HEK293 (cell line): ENCODE measurements at regions not wholly inside any gene's neighbourhood (a gene's known extent, or its start where the extent isn't known, plus 50 kb on each side); places are given as distances from the start of the nearest gene placed in this dataset.

ENCODE experiments used
- CTCF ChIA-PET: fragments of 350-600 bp; formaldehyde crosslinking; extraction: SDS; loops from one replicate; lab custom pipeline; 2021; ENCODE audit warnings: antibody characterized with exemption; lab: Yijun Ruan, JAX
- POLR2A ChIA-PET: fragments of 300-600 bp; formaldehyde crosslinking; extraction: SDS; loops from one replicate; lab custom pipeline; 2020; ENCODE audit warnings: antibody characterized with exemption, inconsistent platforms; lab: Yijun Ruan, JAX
- H3K27ac ChIP-seq: fragments of 200-500 bp; sonication (Bioruptor generic); 2 replicates; pipeline ENCODE4 v1.5.1; 2014; ENCODE audit warnings: low read depth, low read length, control low read depth, inconsistent platforms; ENCODE audit errors: extremely low read depth
- H3K36me3 ChIP-seq, 2 experiments: fragments of 200-500 bp in 1 of 2; sonication (Bioruptor generic) in 1 of 2; 1 replicate in 1 of 2; 2 replicates in 1 of 2; pipeline ENCODE4 v1.5.1; 2014 to 2017; ENCODE audit warnings: inconsistent platforms in 2 of 2, low read length in 2 of 2; ENCODE audit not compliant: control insufficient read depth in 2 of 2, insufficient read depth in 1 of 2
- H3K4me1 ChIP-seq: fragments of 200-500 bp; sonication (Bioruptor generic); 2 replicates; pipeline ENCODE4 v1.5.1; 2014; ENCODE audit warnings: mild to moderate bottlenecking, low read length, inconsistent platforms; ENCODE audit not compliant: control insufficient read depth, insufficient read depth
- H3K4me3 ChIP-seq: 2 replicates; pipeline ENCODE4 v1.5.1; 2011; ENCODE audit warnings: low read depth, mild to moderate bottlenecking, control low read depth, low read length, moderate library complexity
- H3K9me3 ChIP-seq: fragments of 200-500 bp; sonication (Bioruptor generic); 2 replicates; pipeline ENCODE4 v1.5.1; 2014; ENCODE audit warnings: low read depth, low read length, inconsistent platforms; ENCODE audit not compliant: control insufficient read depth, insufficient read depth
- HOXD13 ChIP-seq: sonication (generic); formaldehyde crosslinking; IDR thresholded peaks from 2 replicates; pipeline ENCODE4 v1.8.0; 2022; ENCODE audit warnings: missing genetic modification reagents, borderline replicate concordance
- KLF7 ChIP-seq: fragments of 450-650 bp; formaldehyde crosslinking; IDR thresholded peaks from 2 replicates; pipeline ENCODE4 v1.5.1; 2016; ENCODE audit warnings: missing biosample characterization, missing genetic modification characterization, borderline replicate concordance
- KLF8 ChIP-seq: fragments of 450-650 bp; formaldehyde crosslinking; IDR thresholded peaks from 2 replicates; pipeline ENCODE4 v1.5.1; 2016; ENCODE audit warnings: missing biosample characterization, missing genetic modification characterization
- MEIS1 ChIP-seq: sonication (generic); formaldehyde crosslinking; IDR thresholded peaks from 2 replicates; pipeline ENCODE4 v1.8.1; 2022; ENCODE audit warnings: missing genetic modification reagents, mild to moderate bottlenecking, borderline replicate concordance
- SP3 ChIP-seq: fragments of 450-650 bp; formaldehyde crosslinking; IDR thresholded peaks from 2 replicates; pipeline ENCODE4 v1.5.1; 2016; ENCODE audit warnings: missing biosample characterization, missing genetic modification characterization
- ZBTB48 ChIP-seq: fragments of 450-650 bp; formaldehyde crosslinking; IDR thresholded peaks from 2 replicates; pipeline ENCODE4 v1.5.1; 2016; ENCODE audit warnings: missing biosample characterization, missing genetic modification characterization
- ZBTB7A ChIP-seq: fragments of 450-650 bp; formaldehyde crosslinking; IDR thresholded peaks from 2 replicates; pipeline ENCODE4 v1.5.1; 2016; ENCODE audit warnings: low read depth, missing biosample characterization, missing genetic modification characterization
- ZFP3 ChIP-seq: fragments of 450-650 bp; formaldehyde crosslinking; IDR thresholded peaks from 2 replicates; pipeline ENCODE4 v1.5.1; 2016; ENCODE audit warnings: low read depth, missing biosample characterization, missing genetic modification characterization
- ZFP41 ChIP-seq: fragments of 450-650 bp; formaldehyde crosslinking; IDR thresholded peaks from 2 replicates; pipeline ENCODE4 v1.5.1; 2016; ENCODE audit warnings: missing biosample characterization, missing genetic modification characterization, borderline replicate concordance
- ZFP69B ChIP-seq: fragments of 450-650 bp; formaldehyde crosslinking; IDR thresholded peaks from 2 replicates; pipeline ENCODE4 v1.5.1; 2016; ENCODE audit warnings: missing biosample characterization, missing genetic modification characterization
- ZNF132 ChIP-seq: fragments of 450-650 bp; formaldehyde crosslinking; IDR thresholded peaks from 2 replicates; pipeline ENCODE4 v1.5.1; 2017; ENCODE audit warnings: missing biosample characterization, missing genetic modification characterization, borderline replicate concordance
- ZNF214 ChIP-seq: fragments of 450-650 bp; formaldehyde crosslinking; IDR thresholded peaks from 2 replicates; pipeline ENCODE4 v1.5.1; 2017; ENCODE audit warnings: missing biosample characterization, mild to moderate bottlenecking, missing genetic modification characterization, borderline replicate concordance
- ZNF354C ChIP-seq: fragments of 450-650 bp; formaldehyde crosslinking; IDR thresholded peaks from 2 replicates; pipeline ENCODE4 v1.5.1; 2016; ENCODE audit warnings: missing biosample characterization, missing genetic modification characterization, low read depth, borderline replicate concordance
- ZNF48 ChIP-seq: fragments of 450-650 bp; formaldehyde crosslinking; IDR thresholded peaks from 2 replicates; pipeline ENCODE4 v1.5.1; 2016; ENCODE audit warnings: missing biosample characterization, missing genetic modification characterization
- ZNF530 ChIP-seq: fragments of 450-650 bp; formaldehyde crosslinking; IDR thresholded peaks from 2 replicates; pipeline ENCODE4 v1.5.1; 2016; ENCODE audit warnings: low read depth, missing biosample characterization, missing genetic modification characterization
- ZNF544 ChIP-seq: fragments of 450-650 bp; formaldehyde crosslinking; IDR thresholded peaks from 2 replicates; pipeline ENCODE4 v1.5.0; 2017; ENCODE audit warnings: missing biosample characterization, missing genetic modification characterization
- ZNF560 ChIP-seq: fragments of 450-650 bp; formaldehyde crosslinking; IDR thresholded peaks from 2 replicates; pipeline ENCODE4 v1.5.1; 2017; ENCODE audit warnings: missing biosample characterization, missing genetic modification characterization, borderline replicate concordance
- ZNF571 ChIP-seq: fragments of 450-650 bp; formaldehyde crosslinking; IDR thresholded peaks from 2 replicates; pipeline ENCODE4 v1.5.0; 2017; ENCODE audit warnings: missing biosample characterization, missing genetic modification characterization
- ZNF624 ChIP-seq: fragments of 450-650 bp; formaldehyde crosslinking; IDR thresholded peaks from 2 replicates; pipeline ENCODE4 v1.5.1; 2017; ENCODE audit warnings: missing biosample characterization, missing genetic modification characterization
- ZNF660 ChIP-seq: fragments of 450-650 bp; IDR thresholded peaks from 2 replicates; pipeline ENCODE4 v1.5.1; 2018; ENCODE audit warnings: missing biosample characterization, mild to moderate bottlenecking, missing genetic modification characterization
- ZNF792 ChIP-seq: fragments of 450-650 bp; formaldehyde crosslinking; IDR thresholded peaks from 2 replicates; pipeline ENCODE4 v1.5.1; 2016; ENCODE audit warnings: missing biosample characterization, missing genetic modification characterization
- ZXDB ChIP-seq: fragments of 450-650 bp; formaldehyde crosslinking; IDR thresholded peaks from 2 replicates; pipeline ENCODE4 v1.5.1; 2016; ENCODE audit warnings: missing biosample characterization, missing genetic modification characterization
- TF ChIP-seq, protein P1 (sequence below): fragments of 450-650 bp; formaldehyde crosslinking; IDR thresholded peaks from 2 replicates; pipeline ENCODE4 v1.5.1; 2016; ENCODE audit warnings: missing biosample characterization, missing genetic modification characterization, low read depth
- TF ChIP-seq, protein P2 (sequence below): fragments of 450-650 bp; formaldehyde crosslinking; IDR thresholded peaks from 2 replicates; pipeline ENCODE4 v1.5.1; 2016; ENCODE audit warnings: missing biosample characterization, missing genetic modification characterization
- TF ChIP-seq, protein P3 (sequence below): fragments of 450-650 bp; formaldehyde crosslinking; IDR thresholded peaks from 2 replicates; pipeline ENCODE4 v1.5.1; 2016; ENCODE audit warnings: missing biosample characterization, missing genetic modification characterization
- TF ChIP-seq, protein P4 (sequence below): fragments of 450-650 bp; formaldehyde crosslinking; IDR thresholded peaks from 2 replicates; pipeline ENCODE4 v1.5.1; 2016; ENCODE audit warnings: missing biosample characterization, missing genetic modification characterization
- TF ChIP-seq, protein P5 (sequence below): fragments of 450-650 bp; formaldehyde crosslinking; IDR thresholded peaks from 2 replicates; pipeline ENCODE4 v1.5.1; 2016; ENCODE audit warnings: missing biosample characterization, missing genetic modification characterization

DNA sequence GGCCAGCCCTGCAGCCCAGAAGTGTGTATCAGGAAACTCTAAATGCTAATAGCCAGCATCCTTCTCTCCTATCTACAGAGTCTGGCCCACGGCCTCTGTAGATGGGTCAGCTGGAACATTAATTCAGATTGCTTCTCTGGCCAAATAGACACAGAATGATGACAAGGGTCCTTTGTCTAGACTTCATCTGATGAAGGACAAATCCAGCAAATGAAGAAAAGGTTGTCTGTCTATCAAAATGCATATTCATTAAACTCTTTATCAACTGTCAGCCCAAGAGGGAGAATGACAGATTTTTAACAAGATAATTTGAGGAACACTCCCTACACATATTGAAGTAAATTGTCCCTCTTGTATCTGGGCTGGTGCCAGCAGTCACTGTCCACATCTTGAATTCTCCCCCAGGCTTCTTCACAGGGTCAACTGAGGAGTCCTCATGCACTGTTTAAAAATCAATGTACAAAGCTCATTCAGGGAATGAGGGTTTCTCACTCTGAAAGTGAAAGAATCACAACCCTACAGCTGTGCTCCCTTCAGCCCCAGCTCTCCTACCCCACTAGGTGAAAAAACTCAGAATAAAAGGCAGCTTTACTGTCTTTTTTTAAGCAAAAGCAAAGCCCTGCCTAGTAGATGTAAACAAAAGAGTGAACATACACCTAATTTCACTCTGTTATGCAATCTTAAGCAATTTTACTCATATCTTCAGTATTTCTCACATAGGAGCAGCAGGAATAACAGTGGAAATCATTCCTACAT lies 507.7 kb downstream of the IGSF11 start (continued):
- no peak for TF ChIP-seq ZFP69B (tag by site-specific recombination)
- TF ChIP-seq, protein P1, sequence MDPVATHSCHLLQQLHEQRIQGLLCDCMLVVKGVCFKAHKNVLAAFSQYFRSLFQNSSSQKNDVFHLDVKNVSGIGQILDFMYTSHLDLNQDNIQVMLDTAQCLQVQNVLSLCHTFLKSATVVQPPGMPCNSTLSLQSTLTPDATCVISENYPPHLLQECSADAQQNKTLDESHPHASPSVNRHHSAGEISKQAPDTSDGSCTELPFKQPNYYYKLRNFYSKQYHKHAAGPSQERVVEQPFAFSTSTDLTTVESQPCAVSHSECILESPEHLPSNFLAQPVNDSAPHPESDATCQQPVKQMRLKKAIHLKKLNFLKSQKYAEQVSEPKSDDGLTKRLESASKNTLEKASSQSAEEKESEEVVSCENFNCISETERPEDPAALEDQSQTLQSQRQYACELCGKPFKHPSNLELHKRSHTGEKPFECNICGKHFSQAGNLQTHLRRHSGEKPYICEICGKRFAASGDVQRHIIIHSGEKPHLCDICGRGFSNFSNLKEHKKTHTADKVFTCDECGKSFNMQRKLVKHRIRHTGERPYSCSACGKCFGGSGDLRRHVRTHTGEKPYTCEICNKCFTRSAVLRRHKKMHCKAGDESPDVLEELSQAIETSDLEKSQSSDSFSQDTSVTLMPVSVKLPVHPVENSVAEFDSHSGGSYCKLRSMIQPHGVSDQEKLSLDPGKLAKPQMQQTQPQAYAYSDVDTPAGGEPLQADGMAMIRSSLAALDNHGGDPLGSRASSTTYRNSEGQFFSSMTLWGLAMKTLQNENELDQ = no peak
- no peak for TF ChIP-seq ZNF132 (tag by site-specific recombination)
- no peak for TF ChIP-seq ZNF624 (tag by site-specific recombination)
- no peak for TF ChIP-seq ZFP41
- no peak for TF ChIP-seq ZNF571 (tag by site-specific recombination)
- no peak for TF ChIP-seq HOXD13
- TF ChIP-seq, protein P2, sequence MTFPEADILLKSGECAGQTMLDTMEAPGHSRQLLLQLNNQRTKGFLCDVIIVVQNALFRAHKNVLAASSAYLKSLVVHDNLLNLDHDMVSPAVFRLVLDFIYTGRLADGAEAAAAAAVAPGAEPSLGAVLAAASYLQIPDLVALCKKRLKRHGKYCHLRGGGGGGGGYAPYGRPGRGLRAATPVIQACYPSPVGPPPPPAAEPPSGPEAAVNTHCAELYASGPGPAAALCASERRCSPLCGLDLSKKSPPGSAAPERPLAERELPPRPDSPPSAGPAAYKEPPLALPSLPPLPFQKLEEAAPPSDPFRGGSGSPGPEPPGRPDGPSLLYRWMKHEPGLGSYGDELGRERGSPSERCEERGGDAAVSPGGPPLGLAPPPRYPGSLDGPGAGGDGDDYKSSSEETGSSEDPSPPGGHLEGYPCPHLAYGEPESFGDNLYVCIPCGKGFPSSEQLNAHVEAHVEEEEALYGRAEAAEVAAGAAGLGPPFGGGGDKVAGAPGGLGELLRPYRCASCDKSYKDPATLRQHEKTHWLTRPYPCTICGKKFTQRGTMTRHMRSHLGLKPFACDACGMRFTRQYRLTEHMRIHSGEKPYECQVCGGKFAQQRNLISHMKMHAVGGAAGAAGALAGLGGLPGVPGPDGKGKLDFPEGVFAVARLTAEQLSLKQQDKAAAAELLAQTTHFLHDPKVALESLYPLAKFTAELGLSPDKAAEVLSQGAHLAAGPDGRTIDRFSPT (tag by site-specific recombination) = no peak
- TF ChIP-seq ZBTB48 (tag by site-specific recombination) = no peak

DNA sequence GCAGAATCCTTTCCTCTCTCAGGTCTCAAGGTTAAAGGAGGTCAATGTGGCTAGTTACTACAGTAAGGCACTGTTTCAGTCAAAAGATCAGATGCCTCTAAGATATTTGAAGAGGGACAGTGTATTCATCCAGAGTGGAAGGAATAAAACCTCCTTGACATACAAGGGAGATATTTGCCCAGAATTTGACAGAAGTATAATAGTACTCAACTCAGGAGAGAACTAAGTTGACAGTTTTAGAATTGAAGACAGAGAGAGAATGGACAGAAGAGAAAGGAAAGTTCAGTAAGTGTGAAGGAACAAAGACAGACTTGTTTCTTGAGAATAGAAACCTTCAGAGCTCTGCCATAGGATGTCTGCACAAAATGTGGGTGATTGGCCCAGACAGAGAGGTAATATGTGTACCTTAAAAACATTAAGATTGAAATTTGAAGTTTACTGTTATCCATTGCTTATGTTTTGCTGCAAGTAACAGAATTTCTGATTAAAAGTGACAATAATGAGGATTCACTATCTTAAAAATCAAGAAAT lies 507.1 kb downstream of the IGSF11 start:
- no peaks in the 10 kb centered on the region for H3K36me3 ChIP-seq
- CTCF ChIA-PET = no interaction called here
- no peaks in the 10 kb centered on the region for H3K4me1 ChIP-seq
- H3K4me3 ChIP-seq = no peak overlapping the region
- TF ChIP-seq ZBTB7A (tag by site-specific recombination) = no peak
- TF ChIP-seq ZNF544 (tag by site-specific recombination) = no peak
- TF ChIP-seq SP3 (tag by site-specific recombination) = no peak
- no peak for TF ChIP-seq ZNF660
- TF ChIP-seq ZFP3 = no peak
- TF ChIP-seq, protein P3, sequence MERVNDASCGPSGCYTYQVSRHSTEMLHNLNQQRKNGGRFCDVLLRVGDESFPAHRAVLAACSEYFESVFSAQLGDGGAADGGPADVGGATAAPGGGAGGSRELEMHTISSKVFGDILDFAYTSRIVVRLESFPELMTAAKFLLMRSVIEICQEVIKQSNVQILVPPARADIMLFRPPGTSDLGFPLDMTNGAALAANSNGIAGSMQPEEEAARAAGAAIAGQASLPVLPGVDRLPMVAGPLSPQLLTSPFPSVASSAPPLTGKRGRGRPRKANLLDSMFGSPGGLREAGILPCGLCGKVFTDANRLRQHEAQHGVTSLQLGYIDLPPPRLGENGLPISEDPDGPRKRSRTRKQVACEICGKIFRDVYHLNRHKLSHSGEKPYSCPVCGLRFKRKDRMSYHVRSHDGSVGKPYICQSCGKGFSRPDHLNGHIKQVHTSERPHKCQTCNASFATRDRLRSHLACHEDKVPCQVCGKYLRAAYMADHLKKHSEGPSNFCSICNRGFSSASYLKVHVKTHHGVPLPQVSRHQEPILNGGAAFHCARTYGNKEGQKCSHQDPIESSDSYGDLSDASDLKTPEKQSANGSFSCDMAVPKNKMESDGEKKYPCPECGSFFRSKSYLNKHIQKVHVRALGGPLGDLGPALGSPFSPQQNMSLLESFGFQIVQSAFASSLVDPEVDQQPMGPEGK (tag by site-specific recombination) = no peak
- TF ChIP-seq ZNF792 = no peak
- TF ChIP-seq, protein P4, sequence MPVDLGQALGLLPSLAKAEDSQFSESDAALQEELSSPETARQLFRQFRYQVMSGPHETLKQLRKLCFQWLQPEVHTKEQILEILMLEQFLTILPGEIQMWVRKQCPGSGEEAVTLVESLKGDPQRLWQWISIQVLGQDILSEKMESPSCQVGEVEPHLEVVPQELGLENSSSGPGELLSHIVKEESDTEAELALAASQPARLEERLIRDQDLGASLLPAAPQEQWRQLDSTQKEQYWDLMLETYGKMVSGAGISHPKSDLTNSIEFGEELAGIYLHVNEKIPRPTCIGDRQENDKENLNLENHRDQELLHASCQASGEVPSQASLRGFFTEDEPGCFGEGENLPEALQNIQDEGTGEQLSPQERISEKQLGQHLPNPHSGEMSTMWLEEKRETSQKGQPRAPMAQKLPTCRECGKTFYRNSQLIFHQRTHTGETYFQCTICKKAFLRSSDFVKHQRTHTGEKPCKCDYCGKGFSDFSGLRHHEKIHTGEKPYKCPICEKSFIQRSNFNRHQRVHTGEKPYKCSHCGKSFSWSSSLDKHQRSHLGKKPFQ = no peak
- no peak for TF ChIP-seq KLF7 (tag by site-specific recombination)
- no peak for TF ChIP-seq ZNF48 (tag by site-specific recombination)
- no peak for TF ChIP-seq ZNF214 (tag by site-specific recombination)
- no peak for TF ChIP-seq ZNF530 (tag by site-specific recombination)
- TF ChIP-seq ZXDB (tag by site-specific recombination) = no peak
- no peak for TF ChIP-seq KLF8 (tag by site-specific recombination)
- TF ChIP-seq, protein P5, sequence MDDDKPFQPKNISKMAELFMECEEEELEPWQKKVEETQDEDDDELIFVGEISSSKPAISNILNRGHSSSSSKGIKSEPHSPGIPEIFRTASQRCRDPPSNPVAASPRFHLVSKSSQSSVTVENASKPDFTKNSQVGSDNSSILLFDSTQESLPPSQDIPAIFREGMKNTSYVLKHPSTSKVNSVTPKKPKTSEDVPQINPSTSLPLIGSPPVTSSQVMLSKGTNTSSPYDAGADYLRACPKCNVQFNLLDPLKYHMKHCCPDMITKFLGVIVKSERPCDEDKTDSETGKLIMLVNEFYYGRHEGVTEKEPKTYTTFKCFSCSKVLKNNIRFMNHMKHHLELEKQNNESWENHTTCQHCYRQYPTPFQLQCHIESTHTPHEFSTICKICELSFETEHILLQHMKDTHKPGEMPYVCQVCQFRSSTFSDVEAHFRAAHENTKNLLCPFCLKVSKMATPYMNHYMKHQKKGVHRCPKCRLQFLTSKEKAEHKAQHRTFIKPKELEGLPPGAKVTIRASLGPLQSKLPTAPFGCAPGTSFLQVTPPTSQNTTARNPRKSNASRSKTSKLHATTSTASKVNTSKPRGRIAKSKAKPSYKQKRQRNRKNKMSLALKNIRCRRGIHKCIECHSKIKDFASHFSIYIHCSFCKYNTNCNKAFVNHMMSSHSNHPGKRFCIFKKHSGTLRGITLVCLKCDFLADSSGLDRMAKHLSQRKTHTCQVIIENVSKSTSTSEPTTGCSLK (tag by site-specific recombination) = no peak
- TF ChIP-seq ZNF354C = no peak
- no peak for TF ChIP-seq ZNF560 (tag by site-specific recombination)
- no peak for TF ChIP-seq MEIS1 (CRISPR knock-in tag)
- TF ChIP-seq, all 188 proteins: peak for 0
- POLR2A ChIA-PET = no interaction called here
- Histone ChIP-seq H3K9me3 (no peaks in the 10 kb centered on the region), H3K27ac (no peak overlapping the region)
